Ishikawa (cell line): ENCODE measurements at regions not wholly inside any gene's neighbourhood (a gene's known extent, or its start where the extent isn't known, plus 50 kb on each side); places are given as distances from the start of the nearest gene placed in this dataset.

ENCODE experiments used
- CEBPB ChIP-seq: IDR thresholded peaks from 2 replicates; pipeline ENCODE4 v1.6.1; 2012
- CREB1 ChIP-seq: IDR thresholded peaks from 2 replicates; pipeline ENCODE4 v1.6.1; 2012; ENCODE audit warnings: low read depth
- EGR1 ChIP-seq: IDR thresholded peaks from 2 replicates; pipeline ENCODE4 v1.6.1; 2012
- EP300 ChIP-seq: IDR thresholded peaks from 2 replicates; pipeline ENCODE4 v1.6.1; 2012; ENCODE audit warnings: borderline replicate concordance
- FOXM1 ChIP-seq: IDR thresholded peaks from 2 replicates; pipeline ENCODE4 v1.6.1; 2012; ENCODE audit warnings: low read depth, borderline replicate concordance
- MAX ChIP-seq: IDR thresholded peaks from 2 replicates; pipeline ENCODE4 v1.6.1; 2012
- NFIC ChIP-seq: IDR thresholded peaks from 2 replicates; pipeline ENCODE4 v1.6.1; 2012
- RAD21 ChIP-seq: IDR thresholded peaks from 2 replicates; pipeline ENCODE4 v1.6.1; 2012; ENCODE audit warnings: low read depth
- TAF1 ChIP-seq: IDR thresholded peaks from 2 replicates; pipeline ENCODE4 v1.6.1; 2012; ENCODE audit warnings: low read depth, mild to moderate bottlenecking
- TCF12 ChIP-seq: IDR thresholded peaks from 2 replicates; pipeline ENCODE4 v1.6.1; 2012; ENCODE audit warnings: low read depth
- TEAD4 ChIP-seq: IDR thresholded peaks from 2 replicates; pipeline ENCODE4 v1.6.1; 2012
- USF1 ChIP-seq: IDR thresholded peaks from 2 replicates; pipeline ENCODE4 v1.6.1; 2012
- YY1 ChIP-seq: IDR thresholded peaks from 2 replicates; pipeline ENCODE4 v1.6.1; 2012; ENCODE audit warnings: low read depth
- ZBTB7A ChIP-seq: IDR thresholded peaks from 2 replicates; pipeline ENCODE4 v1.6.1; 2012; ENCODE audit warnings: low read depth
- TF ChIP-seq, protein P1 (sequence below): IDR thresholded peaks from 2 replicates; pipeline ENCODE4 v1.6.1; 2012; ENCODE audit warnings: low read depth, mild to moderate bottlenecking

DNA sequence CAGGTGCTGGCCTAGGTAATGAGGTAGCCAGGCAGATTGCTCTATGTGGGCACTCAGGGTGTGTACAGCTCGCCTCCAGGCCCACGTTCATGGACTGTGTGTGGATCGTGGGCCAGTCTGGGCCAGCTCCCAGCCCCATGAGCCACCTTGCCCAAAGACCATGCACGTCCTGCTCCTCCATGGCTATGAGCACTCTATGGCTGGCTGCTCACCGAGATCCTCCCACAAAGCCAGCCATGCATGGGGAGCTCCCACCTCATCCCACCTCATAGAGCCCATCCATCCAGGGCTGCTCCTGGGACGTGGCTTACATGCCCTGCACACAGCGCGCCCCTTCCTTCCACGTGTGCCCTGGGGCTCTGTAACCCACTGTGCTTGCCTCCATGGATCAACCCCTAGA lies 262.5 kb upstream of the IRX1 start:
- TF ChIP-seq TEAD4 (no peak), YY1 (no peak), RAD21 (no peak), EP300 (no peak), EGR1 (no peak), USF1 (no peak), FOXM1 (no peak), NFIC (no peak)

- TF ChIP-seq NFIC, result no peak
- no peak for TF ChIP-seq CEBPB
- TF ChIP-seq TCF12, result no peak
- TF ChIP-seq, protein P1, sequence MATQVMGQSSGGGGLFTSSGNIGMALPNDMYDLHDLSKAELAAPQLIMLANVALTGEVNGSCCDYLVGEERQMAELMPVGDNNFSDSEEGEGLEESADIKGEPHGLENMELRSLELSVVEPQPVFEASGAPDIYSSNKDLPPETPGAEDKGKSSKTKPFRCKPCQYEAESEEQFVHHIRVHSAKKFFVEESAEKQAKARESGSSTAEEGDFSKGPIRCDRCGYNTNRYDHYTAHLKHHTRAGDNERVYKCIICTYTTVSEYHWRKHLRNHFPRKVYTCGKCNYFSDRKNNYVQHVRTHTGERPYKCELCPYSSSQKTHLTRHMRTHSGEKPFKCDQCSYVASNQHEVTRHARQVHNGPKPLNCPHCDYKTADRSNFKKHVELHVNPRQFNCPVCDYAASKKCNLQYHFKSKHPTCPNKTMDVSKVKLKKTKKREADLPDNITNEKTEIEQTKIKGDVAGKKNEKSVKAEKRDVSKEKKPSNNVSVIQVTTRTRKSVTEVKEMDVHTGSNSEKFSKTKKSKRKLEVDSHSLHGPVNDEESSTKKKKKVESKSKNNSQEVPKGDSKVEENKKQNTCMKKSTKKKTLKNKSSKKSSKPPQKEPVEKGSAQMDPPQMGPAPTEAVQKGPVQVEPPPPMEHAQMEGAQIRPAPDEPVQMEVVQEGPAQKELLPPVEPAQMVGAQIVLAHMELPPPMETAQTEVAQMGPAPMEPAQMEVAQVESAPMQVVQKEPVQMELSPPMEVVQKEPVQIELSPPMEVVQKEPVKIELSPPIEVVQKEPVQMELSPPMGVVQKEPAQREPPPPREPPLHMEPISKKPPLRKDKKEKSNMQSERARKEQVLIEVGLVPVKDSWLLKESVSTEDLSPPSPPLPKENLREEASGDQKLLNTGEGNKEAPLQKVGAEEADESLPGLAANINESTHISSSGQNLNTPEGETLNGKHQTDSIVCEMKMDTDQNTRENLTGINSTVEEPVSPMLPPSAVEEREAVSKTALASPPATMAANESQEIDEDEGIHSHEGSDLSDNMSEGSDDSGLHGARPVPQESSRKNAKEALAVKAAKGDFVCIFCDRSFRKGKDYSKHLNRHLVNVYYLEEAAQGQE, result no peak
- TF ChIP-seq USF1, result no peak
- TF ChIP-seq RAD21, result no peak
- TF ChIP-seq MAX, result no peak
- no peak for TF ChIP-seq TAF1
- TF ChIP-seq TEAD4, result no peak
- TF ChIP-seq EGR1, result no peak
- no peak for TF ChIP-seq EP300
- TF ChIP-seq CREB1, result no peak
- TF ChIP-seq YY1, result no peak
Observed at GRCh38 chr5:3331819-3332218, 263.8 kb upstream of the IRX1 start.

GRCh38 chr5:3330442-3330841 lies 265.2 kb upstream of the IRX1 start:
- TF ChIP-seq TCF12 (no peak), EP300 (no peak), RAD21 (no peak), CREB1 (no peak), CEBPB (no peak), TEAD4 (no peak), TAF1 (no peak), EGR1 (no peak), FOXM1 (no peak), NFIC (no peak)

GRCh38 chr5:3329427-3329826 lies 266.2 kb upstream of the IRX1 start:
- TF ChIP-seq TEAD4, result no peak
- TF ChIP-seq, protein P1, result no peak
- TF ChIP-seq ZBTB7A, result no peak
- no peak for TF ChIP-seq CEBPB
- no peak for TF ChIP-seq USF1
- no peak for TF ChIP-seq NFIC
- no peak for TF ChIP-seq RAD21

DNA sequence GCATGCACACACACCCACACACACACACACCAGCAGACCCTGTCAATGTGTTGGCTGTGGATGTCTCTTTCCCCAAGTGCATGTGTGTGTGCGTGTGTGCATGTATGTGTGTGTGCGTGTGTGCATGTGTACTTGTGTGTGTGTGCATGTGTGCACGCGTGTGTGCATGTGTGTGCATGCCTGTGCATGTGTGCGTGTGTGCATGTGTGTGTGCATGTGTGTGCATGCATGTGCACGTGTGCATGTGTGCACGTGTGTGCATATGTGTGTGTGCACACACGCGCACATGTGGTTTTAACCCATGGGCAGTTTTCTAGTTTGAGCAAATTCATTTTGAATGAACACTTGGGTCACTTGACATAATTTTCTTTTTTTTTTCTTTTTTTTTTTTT lies 268.8 kb upstream of the IRX1 start:
- TF ChIP-seq FOXM1 (no peak), EP300 (no peak), CEBPB (no peak), ZBTB7A (no peak), TAF1 (no peak), TEAD4 (no peak), YY1 (no peak), EGR1 (no peak), TCF12 (no peak)

DNA sequence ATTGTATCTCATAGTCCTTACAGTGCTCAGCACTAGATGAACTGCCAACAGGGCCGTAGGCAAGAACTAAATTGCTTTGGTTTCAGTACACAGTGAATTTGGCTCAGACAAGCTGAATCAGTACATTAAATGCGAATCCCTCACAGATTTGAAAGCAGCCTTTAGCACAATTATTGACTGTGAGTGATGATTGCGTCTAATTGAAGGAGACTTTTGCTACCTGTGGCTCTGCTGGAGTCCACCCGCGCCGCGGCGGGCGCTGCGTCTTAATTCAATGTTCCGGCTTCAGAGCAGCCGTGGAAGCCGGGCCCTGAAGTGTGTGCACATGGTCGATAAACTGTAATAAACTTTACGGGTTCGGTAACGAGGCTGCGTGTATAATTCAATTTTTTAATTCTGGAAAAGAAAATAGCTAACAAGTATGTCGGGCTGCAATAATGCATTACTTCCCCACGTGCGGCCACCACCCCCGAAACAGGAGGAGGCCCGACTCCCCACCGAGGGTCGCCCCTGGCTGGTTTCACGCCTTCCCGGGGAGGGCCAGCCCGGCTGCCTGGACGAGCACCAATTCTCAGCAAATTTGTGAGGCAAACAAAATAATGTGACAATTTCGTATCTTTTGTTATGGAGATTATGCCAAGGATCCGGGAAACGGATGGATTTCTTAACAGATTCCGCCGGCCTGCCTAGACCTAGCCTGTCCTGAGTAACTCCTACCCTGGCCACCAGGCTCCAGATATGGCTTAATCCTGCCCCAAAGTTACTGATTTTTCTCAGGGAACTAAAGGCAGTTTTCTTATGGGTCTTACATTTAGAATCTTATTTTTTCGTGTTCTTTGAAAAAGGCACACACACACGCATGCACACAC lies 269.4 kb upstream of the IRX1 start:
- no peak for TF ChIP-seq TCF12
- no peak for TF ChIP-seq NFIC
- TF ChIP-seq EGR1, result no peak
- no peak for TF ChIP-seq EP300
- TF ChIP-seq FOXM1, result no peak
- TF ChIP-seq RAD21, result no peak
- TF ChIP-seq ZBTB7A, result no peak
- no peak for TF ChIP-seq TEAD4
- no peak for TF ChIP-seq USF1
- no peak for TF ChIP-seq TAF1
- TF ChIP-seq CREB1, result no peak
- TF ChIP-seq YY1, result no peak
- no peak for TF ChIP-seq MAX
- TF ChIP-seq, protein P1, result no peak
- no peak for TF ChIP-seq CEBPB
